GM12878 (cell line): ENCODE measurements at regions not wholly inside any gene's neighbourhood (a gene's known extent, or its start where the extent isn't known, plus 50 kb on each side); places are given as distances from the start of the nearest gene placed in this dataset.

Experiments
- ATAC-seq: fragments of 200-7000 bp; cut with Tn5 transposase; 3 replicates; pipeline ENCODE4 v1.9.1; 2020; ENCODE audit warnings: mild to moderate bottlenecking, moderate library complexity
- BruUV-seq: library from RNA; stranded (reverse); fragments of 400-500 nt; replicated peaks from 2 replicates; lab custom pipeline; 2021; lab: Mats Ljungman, UMichigan
- CTCF ChIA-PET: fragments of 300-600 bp; sonication (Branson Sonifier 250); formaldehyde crosslinking; extraction: SDS; loops from one replicate; lab custom pipeline; 2021; ENCODE audit warnings: inconsistent platforms; lab: Yijun Ruan, JAX
- POLR2A ChIA-PET: fragments of 350-600 bp; formaldehyde crosslinking; extraction: SDS; loops from one replicate; lab custom pipeline; 2021; ENCODE audit warnings: inconsistent platforms; lab: Charles Lee
- RAD21 ChIA-PET: fragments of 300-600 bp; sonication (Branson Sonifier 250); formaldehyde crosslinking; loops from one replicate; lab custom pipeline; 2023; ENCODE audit warnings: antibody characterized with exemption; ENCODE audit not compliant: unreplicated experiment; lab: Charles Lee
- SMC1A ChIA-PET: fragments of 300-600 bp; sonication (Branson Sonifier 250); formaldehyde crosslinking; loops from one replicate; lab custom pipeline; 2023; ENCODE audit not compliant: unreplicated experiment, uncharacterized antibody; lab: Charles Lee
- DNase-seq: peaks from one replicate; pipeline ENCODE4 v3.0.0-alpha.2; 2011; ENCODE audit warnings: low read depth, low spot score
- FAIRE-seq: peaks from 3 replicates; lab custom pipeline; 2011; peaks lifted over from hg19 to GRCh38; lab: Jason Lieb, UNC
- H2AFZ ChIP-seq: 2 replicates; pipeline ENCODE4 v1.6.0; 2011; ENCODE audit warnings: low read depth, low read length, control low read depth; ENCODE audit not compliant: control insufficient read depth
- H3K27ac ChIP-seq: 2 replicates; pipeline ENCODE4 v1.5.1; 2011; ENCODE audit warnings: control low read depth; ENCODE audit not compliant: control insufficient read depth, insufficient read depth
- H3K27me3 ChIP-seq, 2 experiments: replicated peaks in 1 of 2; 2 replicates each; pipeline versions ENCODE4 v1.6.0 to v1.6.1; 2011; ENCODE audit warnings: low read length in 1 of 2; ENCODE audit not compliant: control insufficient read depth in 2 of 2, insufficient read depth in 2 of 2
- H3K36me3 ChIP-seq, 2 experiments: 2 replicates each; pipeline ENCODE4 v1.5.1; 2011; ENCODE audit warnings: low read length in 1 of 2; ENCODE audit not compliant: control insufficient read depth in 2 of 2, insufficient read depth in 2 of 2
- H3K4me1 ChIP-seq: 2 replicates; pipeline ENCODE4 v1.6.1; 2011; ENCODE audit warnings: mild to moderate bottlenecking, low read length, moderate library complexity, mixed read lengths; ENCODE audit not compliant: control insufficient read depth, insufficient read depth
- H3K4me2 ChIP-seq: 2 replicates; pipeline ENCODE4 v1.6.0; 2011; ENCODE audit warnings: control low read depth; ENCODE audit not compliant: control insufficient read depth, insufficient read depth
- H3K4me3 ChIP-seq: fragments of 200-600 bp; sonication (generic); 2 replicates; pipeline ENCODE4 v1.5.1; 2016
- H3K79me2 ChIP-seq: 2 replicates; pipeline ENCODE4 v1.6.0; 2011; ENCODE audit warnings: low read length; ENCODE audit not compliant: control insufficient read depth, insufficient read depth
- H3K9ac ChIP-seq: 2 replicates; pipeline ENCODE4 v1.8.0; 2011; ENCODE audit warnings: low read length, control low read depth, mixed read lengths; ENCODE audit not compliant: control insufficient read depth, insufficient read depth
- H3K9me3 ChIP-seq: replicated peaks from 3 replicates; pipeline ENCODE4 v1.5.1; 2011; ENCODE audit warnings: mild to moderate bottlenecking, low read length; ENCODE audit not compliant: control insufficient read depth, insufficient read depth
- H4K20me1 ChIP-seq: 2 replicates; pipeline ENCODE4 v1.6.0; 2011; ENCODE audit not compliant: control insufficient read depth, insufficient read depth
- ASH2L ChIP-seq: fragments of 300-600, 200-600 bp; sonication (generic); IDR thresholded peaks from 2 replicates; pipeline ENCODE4 v1.6.1; 2017; ENCODE audit warnings: low read depth, mild to moderate bottlenecking, borderline replicate concordance
- ATF7 ChIP-seq: fragments of 450-650 bp; IDR thresholded peaks from 2 replicates; pipeline ENCODE4 v1.6.1; 2016; ENCODE audit warnings: low read depth, mild to moderate bottlenecking
- BCL11A ChIP-seq: IDR thresholded peaks from 2 replicates; pipeline ENCODE4 v1.6.1; 2011; ENCODE audit warnings: low read depth, low read length
- CBX5 ChIP-seq: sonication (generic); IDR thresholded peaks from 2 replicates; pipeline ENCODE4 v1.6.1; 2016; ENCODE audit warnings: low read depth, moderate library complexity, mild to moderate bottlenecking, inconsistent platforms
- EP300 ChIP-seq, 2 experiments: fragments of 150-350 bp in 1 of 2; IDR thresholded peaks; 2 replicates each; pipeline ENCODE4 v1.6.1; 2011 to 2012; ENCODE audit warnings: low read depth in 2 of 2, low read length in 2 of 2, borderline replicate concordance in 1 of 2, improper control_type of control experiment in 1 of 2, inconsistent platforms in 1 of 2; ENCODE audit not compliant: control insufficient read depth in 1 of 2
- KLF5 ChIP-seq: fragments of 450-650 bp; IDR thresholded peaks from 2 replicates; pipeline ENCODE4 v1.6.1; 2014; ENCODE audit warnings: mild to moderate bottlenecking; ENCODE audit not compliant: partially characterized antibody
- POU2F2 ChIP-seq: IDR thresholded peaks from 3 replicates; pipeline ENCODE4 v1.6.1; 2011; ENCODE audit warnings: low read depth, mild to moderate bottlenecking, low read length, borderline replicate concordance
- RB1 ChIP-seq: fragments of 450-650 bp; formaldehyde crosslinking; IDR thresholded peaks from 2 replicates; pipeline ENCODE4 v1.6.1; 2017; ENCODE audit warnings: mild to moderate bottlenecking, borderline replicate concordance
- RUNX3 ChIP-seq: IDR thresholded peaks from 2 replicates; pipeline ENCODE4 v1.6.1; 2012; ENCODE audit warnings: low read length, inconsistent platforms
- ZNF384 ChIP-seq: IDR thresholded peaks from 2 replicates; pipeline ENCODE4 v1.6.1; 2012; ENCODE audit warnings: low read depth, mild to moderate bottlenecking, low read length, improper control_type of control experiment, borderline replicate concordance
- in situ Hi-C: fragments of 300-500 bp; cut with MboI; formaldehyde crosslinking; loops from 9 replicates; pipeline ENCODE4 v1.14.3; 2018; ENCODE audit warnings: mixed read lengths
- intact Hi-C: fragments of 100-400 bp; cut with micrococcal nuclease; formaldehyde crosslinking; loops from one replicate; pipeline ENCODE4 v1.14.2; 2022; ENCODE audit not compliant: unreplicated experiment

- H3K9me3 ChIP-seq = no peaks in the 10 kb centered on the region
- no peak overlapping the region for H3K4me2 ChIP-seq
- no peaks in the 10 kb centered on the region for H3K79me2 ChIP-seq
- H3K4me3 ChIP-seq = no peak overlapping the region
- H3K27ac ChIP-seq = no peak overlapping the region
- ChIA-PET SMC1A (interaction anchor here (2.1 kb wide), 2 partner anchors 12 to 1203 kb away, joined by 6 to 7 read pairs; no protein-coding TSS in a partner anchor), POLR2A (no interaction called here), CTCF (interaction anchor here (0.7 to 7.4 kb wide), 4 partner anchors 11 to 1210 kb away, joined by 3 to 64 read pairs (median 4); no protein-coding TSS in a partner anchor), RAD21 (interaction anchor here (0.9 to 1.2 kb wide), 2 partner anchors 11 to 12 kb away, joined by 3 read pairs; no protein-coding TSS in a partner anchor)
- H3K9ac ChIP-seq = no peak overlapping the region
- BruUV-seq = no TSS peak
- no peaks in the 10 kb centered on the region for H3K36me3 ChIP-seq
- FAIRE-seq (no peak), ATAC-seq (no peak), DNase-seq (no peak)
- in situ Hi-C loops (no loop called here), intact Hi-C loops (no loop called here)
- no peaks in the 10 kb centered on the region for H4K20me1 ChIP-seq
- H3K27me3 ChIP-seq = peaks cover 3 to 5% of the 10 kb centered on the region in 2 experiments; a peak in 2 of 4 replicates
- no peaks in the 10 kb centered on the region for H3K4me1 ChIP-seq
- no peak overlapping the region for H2AFZ ChIP-seq
- TF ChIP-seq BCL11A (no peak), ATF7 (no peak), CBX5 (no peak), EP300 (IDR thresholded peaks at IDR 0.05; ENCODE audit: borderline replicate concordance in 1 of 2, control insufficient read depth in 1 of 2, low read depth in 2 of 2, low read length in 2 of 2) (no peak), RUNX3 (no peak), ASH2L (no peak), POU2F2 (no peak), KLF5 (no peak), RB1 (no peak), ZNF384 (no peak)
Observed at GRCh38 chr3:188943591-188943990, 228.2 kb upstream of the TPRG1 start.
